Caki2 (cell line): ENCODE measurements at regions not wholly inside any gene's neighbourhood (a gene's known extent, or its start where the extent isn't known, plus 50 kb on each side); places are given as distances from the start of the nearest gene placed in this dataset.

Experiments
- DNase-seq: peaks from one replicate; pipeline ENCODE4 v3.0.0-alpha.2; 2015; ENCODE audit warnings: low read depth
- in situ Hi-C: cut with HindIII; loops from 2 replicates; pipeline ENCODE4 v1.10.0; 2016; ENCODE audit warnings: low sequenced_read_pairs, low pct_unique_long_range_greater_than_20kb, mixed read lengths

- in situ Hi-C loops = no loop called here
- DNase-seq = no peak
These were observed 1229.0 kb downstream of the PCDH9 start for GRCh38 chr13:66001140-66001539.

GRCh38 chr13:65999411-65999810 lies 1230.7 kb downstream of the PCDH9 start:
- in situ Hi-C loops = no loop called here
- no peak for DNase-seq

GRCh38 chr13:65990684-65991083 lies 1239.5 kb downstream of the PCDH9 start:
- no peak for DNase-seq
- in situ Hi-C loops = no loop called here

GRCh38 chr13:65985612-65986011 lies 1244.5 kb downstream of the PCDH9 start:
- in situ Hi-C loops = no loop called here
- no peak for DNase-seq

- in situ Hi-C loops = no loop called here
- no peak for DNase-seq
These were observed 1252.6 kb downstream of the PCDH9 start for GRCh38 chr13:65977525-65977924.

GRCh38 chr13:65971541-65971940 lies 1258.6 kb downstream of the PCDH9 start:
- DNase-seq = no peak
- in situ Hi-C loops = no loop called here

- in situ Hi-C loops = no loop called here
- DNase-seq = peak; percentile 52
These were observed 1263.1 kb downstream of the PCDH9 start for GRCh38 chr13:65966991-65967451.

- DNase-seq = no peak
- in situ Hi-C loops = no loop called here
These were observed 1264.6 kb downstream of the PCDH9 start for GRCh38 chr13:65965501-65965900.

GRCh38 chr13:65964672-65965071 lies 1265.5 kb downstream of the PCDH9 start:
- no peak for DNase-seq
- in situ Hi-C loops = no loop called here

GRCh38 chr13:65959305-65959704 lies 1270.8 kb downstream of the PCDH9 start:
- no peak for DNase-seq
- in situ Hi-C loops = no loop called here

- no peak for DNase-seq
- in situ Hi-C loops = no loop called here
These were observed 1283.7 kb downstream of the PCDH9 start for GRCh38 chr13:65946387-65946786.

GRCh38 chr13:65943708-65944107 lies 1286.4 kb downstream of the PCDH9 start:
- no peak for DNase-seq
- in situ Hi-C loops = no loop called here

- in situ Hi-C loops = no loop called here
- DNase-seq = no peak
These were observed 1287.1 kb downstream of the PCDH9 start for GRCh38 chr13:65943024-65943423.

- in situ Hi-C loops = no loop called here
- no peak for DNase-seq
These were observed 1289.4 kb downstream of the PCDH9 start for GRCh38 chr13:65940720-65941119.

GRCh38 chr13:65937251-65937650 lies 1292.9 kb downstream of the PCDH9 start:
- no peak for DNase-seq
- in situ Hi-C loops = no loop called here

- in situ Hi-C loops = no loop called here
- DNase-seq = no peak
These were observed 1293.9 kb downstream of the PCDH9 start for GRCh38 chr13:65936249-65936648.

GRCh38 chr13:65932587-65933239 lies 1297.4 kb downstream of the PCDH9 start:
- in situ Hi-C loops = no loop called here
- no peak for DNase-seq

- in situ Hi-C loops = no loop called here
- no peak for DNase-seq
These were observed 1298.1 kb downstream of the PCDH9 start for GRCh38 chr13:65932013-65932412.

GRCh38 chr13:65929436-65929835 lies 1300.7 kb downstream of the PCDH9 start:
- in situ Hi-C loops = no loop called here

GRCh38 chr13:65926750-65927171 lies 1303.4 kb downstream of the PCDH9 start:
- DNase-seq = no peak

More at GRCh38 chr13:65929436-65929835, 1300.7 kb downstream of the PCDH9 start:
- DNase-seq = no peak

More at GRCh38 chr13:65926750-65927171, 1303.4 kb downstream of the PCDH9 start:
- in situ Hi-C loops = no loop called here
